ENCODE measurements at regions not wholly inside any gene's neighbourhood (a gene's known extent, or its start where the extent isn't known, plus 50 kb on each side); places are given as distances from the start of the nearest gene placed in this dataset.

DNA sequence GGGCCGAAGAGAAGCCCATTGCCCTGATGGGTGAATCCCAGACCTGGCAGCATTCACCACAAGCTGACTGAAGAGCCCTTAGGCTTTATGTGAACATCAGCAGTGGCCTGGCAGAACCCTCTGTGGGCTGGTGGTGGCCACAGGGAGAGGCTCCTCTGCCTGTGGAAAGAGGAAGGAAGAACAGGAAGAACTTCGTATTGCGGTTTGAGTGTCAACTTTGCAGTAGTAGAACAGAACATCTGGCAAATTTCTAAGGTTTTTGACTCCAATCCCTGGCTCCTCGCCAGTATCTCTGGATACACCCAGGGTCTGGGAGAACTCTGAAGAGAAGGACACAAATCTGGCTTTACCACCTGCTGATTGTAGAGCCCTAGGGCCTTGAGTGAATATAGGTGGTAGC, 356.4 kb upstream of the GRAMD2B start:
- ChIA-PET CTCF (interaction anchor here (0.5 kb wide), 1 partner anchor 96 kb away, joined by 3 read pairs; no protein-coding TSS in a partner anchor), POLR2A (no interaction called here), SMC1A (ENCODE audit: uncharacterized antibody, unreplicated experiment) (no interaction called here), RAD21 (ENCODE audit: unreplicated experiment) (no interaction called here)
- intact Hi-C loops (cut with micrococcal nuclease; ENCODE audit: unreplicated experiment) (no loop called here), in situ Hi-C loops (cut with MboI) (no loop called here)
- TF ChIP-seq CHD2 (IDR thresholded peaks at IDR 0.05; ENCODE audit: borderline replicate concordance, low read depth, low read length) (no peak), SMAD1 (IDR thresholded peaks at IDR 0.05; ENCODE audit: low read depth, partially characterized antibody) (no peak), HDAC6 (IDR thresholded peaks at IDR 0.05; ENCODE audit: unreplicated experiment) (no peak), SPI1 (IDR thresholded peaks at IDR 0.05; ENCODE audit: borderline replicate concordance, insufficient read depth, low read depth, low read length) (no peak), NR2F1 (conservative IDR thresholded peaks at IDR 0.05) (no peak), ETV6 (conservative IDR thresholded peaks at IDR 0.05 in 1 of 2, IDR thresholded peaks at IDR 0.05 in 1 of 2; ENCODE audit: borderline replicate concordance in 1 of 2, low read depth in 1 of 2) (no peak), SRF (IDR thresholded peaks at IDR 0.05; ENCODE audit: low read depth in 2 of 2, low read length in 2 of 2) (no peak), GATAD2B (conservative IDR thresholded peaks at IDR 0.05; ENCODE audit: low read depth) (no peak), WRNIP1 (IDR thresholded peaks at IDR 0.05; ENCODE audit: borderline replicate concordance, low read depth, low read length) (no peak)
- TF ChIP-seq, protein P1, sequence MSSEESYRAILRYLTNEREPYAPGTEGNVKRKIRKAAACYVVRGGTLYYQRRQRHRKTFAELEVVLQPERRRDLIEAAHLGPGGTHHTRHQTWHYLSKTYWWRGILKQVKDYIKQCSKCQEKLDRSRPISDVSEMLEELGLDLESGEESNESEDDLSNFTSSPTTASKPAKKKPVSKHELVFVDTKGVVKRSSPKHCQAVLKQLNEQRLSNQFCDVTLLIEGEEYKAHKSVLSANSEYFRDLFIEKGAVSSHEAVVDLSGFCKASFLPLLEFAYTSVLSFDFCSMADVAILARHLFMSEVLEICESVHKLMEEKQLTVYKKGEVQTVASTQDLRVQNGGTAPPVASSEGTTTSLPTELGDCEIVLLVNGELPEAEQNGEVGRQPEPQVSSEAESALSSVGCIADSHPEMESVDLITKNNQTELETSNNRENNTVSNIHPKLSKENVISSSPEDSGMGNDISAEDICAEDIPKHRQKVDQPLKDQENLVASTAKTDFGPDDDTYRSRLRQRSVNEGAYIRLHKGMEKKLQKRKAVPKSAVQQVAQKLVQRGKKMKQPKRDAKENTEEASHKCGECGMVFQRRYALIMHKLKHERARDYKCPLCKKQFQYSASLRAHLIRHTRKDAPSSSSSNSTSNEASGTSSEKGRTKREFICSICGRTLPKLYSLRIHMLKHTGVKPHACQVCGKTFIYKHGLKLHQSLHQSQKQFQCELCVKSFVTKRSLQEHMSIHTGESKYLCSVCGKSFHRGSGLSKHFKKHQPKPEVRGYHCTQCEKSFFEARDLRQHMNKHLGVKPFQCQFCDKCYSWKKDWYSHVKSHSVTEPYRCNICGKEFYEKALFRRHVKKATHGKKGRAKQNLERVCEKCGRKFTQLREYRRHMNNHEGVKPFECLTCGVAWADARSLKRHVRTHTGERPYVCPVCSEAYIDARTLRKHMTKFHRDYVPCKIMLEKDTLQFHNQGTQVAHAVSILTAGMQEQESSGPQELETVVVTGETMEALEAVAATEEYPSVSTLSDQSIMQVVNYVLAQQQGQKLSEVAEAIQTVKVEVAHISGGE (CRISPR knock-in tag; IDR thresholded peaks at IDR 0.05) = no peak
- TF ChIP-seq, protein P2, sequence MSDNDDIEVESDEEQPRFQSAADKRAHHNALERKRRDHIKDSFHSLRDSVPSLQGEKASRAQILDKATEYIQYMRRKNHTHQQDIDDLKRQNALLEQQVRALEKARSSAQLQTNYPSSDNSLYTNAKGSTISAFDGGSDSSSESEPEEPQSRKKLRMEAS (IDR thresholded peaks at IDR 0.05; ENCODE audit: low read depth, low read length) = no peak
- TF ChIP-seq, protein P3, sequence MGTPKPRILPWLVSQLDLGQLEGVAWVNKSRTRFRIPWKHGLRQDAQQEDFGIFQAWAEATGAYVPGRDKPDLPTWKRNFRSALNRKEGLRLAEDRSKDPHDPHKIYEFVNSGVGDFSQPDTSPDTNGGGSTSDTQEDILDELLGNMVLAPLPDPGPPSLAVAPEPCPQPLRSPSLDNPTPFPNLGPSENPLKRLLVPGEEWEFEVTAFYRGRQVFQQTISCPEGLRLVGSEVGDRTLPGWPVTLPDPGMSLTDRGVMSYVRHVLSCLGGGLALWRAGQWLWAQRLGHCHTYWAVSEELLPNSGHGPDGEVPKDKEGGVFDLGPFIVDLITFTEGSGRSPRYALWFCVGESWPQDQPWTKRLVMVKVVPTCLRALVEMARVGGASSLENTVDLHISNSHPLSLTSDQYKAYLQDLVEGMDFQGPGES (IDR thresholded peaks at IDR 0.05) = no peak
- H2AFZ ChIP-seq (ENCODE audit: control insufficient read depth, low read depth, low read length) = no peak overlapping the region
- no peaks in the 10 kb centered on the region for H3K79me2 ChIP-seq (ENCODE audit: control insufficient read depth, insufficient read depth, low read length)
- no peak overlapping the region for H3K9ac ChIP-seq (ENCODE audit: control insufficient read depth, insufficient read depth, low read length)
- ATAC-seq (no peak), FAIRE-seq (no peak), DNase-seq (ENCODE audit: low read depth, low spot score) (no peak)
- H3K4me1 ChIP-seq (ENCODE audit: control insufficient read depth, insufficient read depth, low read length) = no peaks in the 10 kb centered on the region
- H3K36me3 ChIP-seq (ENCODE audit: control insufficient read depth in 2 of 2, insufficient read depth in 2 of 2, low read length in 1 of 2) = no peaks in the 10 kb centered on the region
- no peak overlapping the region for H3K4me2 ChIP-seq (ENCODE audit: control insufficient read depth, insufficient read depth)
- no peaks in the 10 kb centered on the region for H4K20me1 ChIP-seq (ENCODE audit: control insufficient read depth, insufficient read depth)
- no peaks in the 10 kb centered on the region for H3K9me3 ChIP-seq (replicated peaks; ENCODE audit: control insufficient read depth, insufficient read depth, low read length)
- H3K27ac ChIP-seq (ENCODE audit: control insufficient read depth, insufficient read depth) = no peak overlapping the region
- WGBS (ENCODE audit: insufficient coverage, insufficient replicate concordance, low lambda C conversion rate, missing lambda C conversion rate) = 7% methylated on average over 4 of the region's 4 CpGs
- H3K4me3 ChIP-seq = no peak overlapping the region
- no TSS peak for BruUV-seq (replicated peaks)
- H3K27me3 ChIP-seq (replicated peaks in 1 of 2; ENCODE audit: control insufficient read depth in 2 of 2, insufficient read depth in 2 of 2, low read length in 1 of 2) = no peaks in the 10 kb centered on the region

Data from GM12878 (cell line).